Ishikawa (cell line): ENCODE measurements at regions not wholly inside any gene's neighbourhood (a gene's known extent, or its start where the extent isn't known, plus 50 kb on each side); places are given as distances from the start of the nearest gene placed in this dataset.
A peak's percentile ranks its signal among the peaks of the same experiment; 100 is the strongest.

Experiments
- CREB1 ChIP-seq: IDR thresholded peaks from 2 replicates; pipeline ENCODE4 v1.6.1; 2012; ENCODE audit warnings: low read depth
- EGR1 ChIP-seq: IDR thresholded peaks from 2 replicates; pipeline ENCODE4 v1.6.1; 2012
- EP300 ChIP-seq: IDR thresholded peaks from 2 replicates; pipeline ENCODE4 v1.6.1; 2012; ENCODE audit warnings: borderline replicate concordance
- FOXM1 ChIP-seq: IDR thresholded peaks from 2 replicates; pipeline ENCODE4 v1.6.1; 2012; ENCODE audit warnings: low read depth, borderline replicate concordance
- MAX ChIP-seq: IDR thresholded peaks from 2 replicates; pipeline ENCODE4 v1.6.1; 2012
- RAD21 ChIP-seq: IDR thresholded peaks from 2 replicates; pipeline ENCODE4 v1.6.1; 2012; ENCODE audit warnings: low read depth
- TAF1 ChIP-seq: IDR thresholded peaks from 2 replicates; pipeline ENCODE4 v1.6.1; 2012; ENCODE audit warnings: low read depth, mild to moderate bottlenecking
- TCF12 ChIP-seq: IDR thresholded peaks from 2 replicates; pipeline ENCODE4 v1.6.1; 2012; ENCODE audit warnings: low read depth

- TF ChIP-seq TAF1 (no peak), EP300 (no peak), RAD21 (peak; percentile 68), FOXM1 (no peak), TCF12 (no peak), EGR1 (no peak), MAX (no peak), CREB1 (no peak)
These were observed 437.5 kb upstream of the MBL2 start for GRCh38 chr10:53209944-53210611.
